ENCODE measurements at regions not wholly inside any gene's neighbourhood (a gene's known extent, or its start where the extent isn't known, plus 50 kb on each side); places are given as distances from the start of the nearest gene placed in this dataset.

- no peak for DNase-seq (ENCODE audit: low read depth)
- no peak for TF ChIP-seq CTCF (IDR thresholded peaks at IDR 0.05; ENCODE audit: low read length, missing control alignments)
- no peak overlapping the region for H3K4me3 ChIP-seq (replicated peaks; ENCODE audit: low read depth, low read length)
Measured at GRCh38 chr12:85516667-85517325, 236.8 kb downstream of the ALX1 start.

GRCh38 chr12:85519163-85519562 is 239.1 kb downstream of the ALX1 start:
- DNase-seq (ENCODE audit: low read depth): no peak
- no peak for TF ChIP-seq CTCF (IDR thresholded peaks at IDR 0.05; ENCODE audit: low read length, missing control alignments)

GRCh38 chr12:85523197-85523596 is 243.2 kb downstream of the ALX1 start:
- TF ChIP-seq CTCF (IDR thresholded peaks at IDR 0.05; ENCODE audit: low read length, missing control alignments): no peak
- no peak for DNase-seq (ENCODE audit: low read depth)
- no peak overlapping the region for H3K4me3 ChIP-seq (replicated peaks; ENCODE audit: low read depth, low read length)

More at GRCh38 chr12:85519163-85519562, 239.1 kb downstream of the ALX1 start:
- H3K4me3 ChIP-seq (replicated peaks; ENCODE audit: low read depth, low read length): no peak overlapping the region

DNA sequence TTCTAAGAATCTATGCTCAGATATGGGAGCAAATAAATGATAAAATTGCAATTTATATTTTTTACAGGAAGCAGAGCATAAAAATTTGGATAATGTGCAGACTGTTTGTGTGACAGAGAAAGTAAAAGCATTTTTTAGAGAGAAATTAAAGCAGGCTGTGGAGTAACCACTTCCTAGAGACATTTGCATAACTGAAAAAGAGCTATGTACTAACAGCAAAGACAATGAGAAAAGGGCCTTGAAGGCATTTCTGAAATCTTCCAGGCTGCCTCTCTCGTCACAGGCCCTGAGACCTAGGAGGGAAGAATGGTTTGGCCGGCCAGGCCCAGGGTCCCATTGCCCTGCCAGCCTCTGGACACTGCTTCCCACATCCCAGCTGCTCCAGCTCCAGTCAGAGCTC is 247.2 kb downstream of the ALX1 start:
- DNase-seq (ENCODE audit: low read depth): no peak
- no peak for TF ChIP-seq CTCF (IDR thresholded peaks at IDR 0.05; ENCODE audit: low read length, missing control alignments)

GRCh38 chr12:85529896-85530295 is 249.9 kb downstream of the ALX1 start:
- no peak for DNase-seq (ENCODE audit: low read depth)
- no peak overlapping the region for H3K4me3 ChIP-seq (replicated peaks; ENCODE audit: low read depth, low read length)
- no peak for TF ChIP-seq CTCF (IDR thresholded peaks at IDR 0.05; ENCODE audit: low read length, missing control alignments)

More for the DNA sequence above, 247.2 kb downstream of the ALX1 start:
- no peak overlapping the region for H3K4me3 ChIP-seq (replicated peaks; ENCODE audit: low read depth, low read length)

GRCh38 chr12:85530456-85530855 is 250.4 kb downstream of the ALX1 start:
- TF ChIP-seq CTCF (IDR thresholded peaks at IDR 0.05; ENCODE audit: low read length, missing control alignments): no peak
- no peak overlapping the region for H3K4me3 ChIP-seq (replicated peaks; ENCODE audit: low read depth, low read length)
- no peak for DNase-seq (ENCODE audit: low read depth)

DNA sequence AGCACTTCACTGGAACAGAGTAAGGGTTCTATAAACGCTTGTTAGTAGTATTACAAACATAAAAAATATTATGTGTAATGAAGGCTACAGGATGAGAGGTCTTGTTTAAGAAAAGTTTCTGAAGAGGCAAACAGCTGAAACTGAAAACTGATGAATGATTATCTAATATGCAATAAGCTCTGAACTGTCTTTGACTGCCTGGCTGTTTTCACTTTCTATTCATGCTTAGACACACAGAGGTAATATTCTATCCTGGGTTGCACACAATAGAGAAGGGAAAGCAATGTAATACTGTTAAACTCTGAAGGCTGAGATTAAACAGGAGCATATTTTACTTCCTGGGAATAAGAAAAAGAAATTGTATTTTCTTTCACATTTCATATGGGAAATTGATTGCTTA is 251.3 kb downstream of the ALX1 start:
- TF ChIP-seq CTCF (IDR thresholded peaks at IDR 0.05; ENCODE audit: low read length, missing control alignments): no peak

More for the DNA sequence above, 251.3 kb downstream of the ALX1 start:
- DNase-seq (ENCODE audit: low read depth): no peak
- H3K4me3 ChIP-seq (replicated peaks; ENCODE audit: low read depth, low read length): no peak overlapping the region

Measured in fibroblast of pulmonary artery (primary cell).